Retinal pigment epithelial cell (primary cell): ENCODE measurements at regions not wholly inside any gene's neighbourhood (a gene's known extent, or its start where the extent isn't known, plus 50 kb on each side); places are given as distances from the start of the nearest gene placed in this dataset.

Experiments
- DNase-seq: peaks from one replicate; pipeline ENCODE4 v3.0.0-alpha.2; 2010; ENCODE audit warnings: low read depth
- H3K4me3 ChIP-seq: 2 replicates; pipeline ENCODE4 v1.5.1; 2011; ENCODE audit warnings: mild to moderate bottlenecking, low read length, control low read depth, moderate library complexity
- CTCF ChIP-seq: conservative IDR thresholded peaks from 2 replicates; pipeline ENCODE4 v1.5.1; 2011; ENCODE audit warnings: low read depth, low read length, control low read depth, inconsistent platforms

- no peak for DNase-seq
- H3K4me3 ChIP-seq = no peak overlapping the region
- TF ChIP-seq CTCF = no peak
Measured at GRCh38 chr18:57210716-57211411, 64.0 kb downstream of the BOD1L2 start.

- no peak for TF ChIP-seq CTCF
- no peak overlapping the region for H3K4me3 ChIP-seq
- DNase-seq = no peak
Measured at GRCh38 chr18:57211412-57211750, 64.5 kb downstream of the BOD1L2 start.

- no peak for DNase-seq
- no peak for TF ChIP-seq CTCF
Measured at GRCh38 chr18:57211776-57212175, 64.9 kb downstream of the BOD1L2 start.

GRCh38 chr18:57212678-57213077 lies 65.8 kb downstream of the BOD1L2 start:
- no peak for DNase-seq
- no peak for TF ChIP-seq CTCF
- no peak overlapping the region for H3K4me3 ChIP-seq

More at GRCh38 chr18:57211776-57212175, 64.9 kb downstream of the BOD1L2 start:
- no peak overlapping the region for H3K4me3 ChIP-seq

- no peak overlapping the region for H3K4me3 ChIP-seq
- DNase-seq = no peak
- TF ChIP-seq CTCF = no peak
Measured at GRCh38 chr18:57214976-57215375, 68.1 kb downstream of the BOD1L2 start.

GRCh38 chr18:57218281-57218680 lies 71.4 kb downstream of the BOD1L2 start:
- TF ChIP-seq CTCF = no peak
- no peak for DNase-seq
- no peak overlapping the region for H3K4me3 ChIP-seq

GRCh38 chr18:57219964-57220363 lies 73.1 kb downstream of the BOD1L2 start:
- TF ChIP-seq CTCF = no peak
- no peak overlapping the region for H3K4me3 ChIP-seq
- no peak for DNase-seq
